ENCODE measurements at regions not wholly inside any gene's neighbourhood (a gene's known extent, or its start where the extent isn't known, plus 50 kb on each side); places are given as distances from the start of the nearest gene placed in this dataset.

GRCh38 chr3:107008213-107008612 lies 369.0 kb upstream of the CCDC54 start:
- no peak for TF ChIP-seq CTCF (IDR thresholded peaks at IDR 0.05; ENCODE audit: control extremely low read depth, extremely low read depth)
- no peak overlapping the region for H3K27ac ChIP-seq (ENCODE audit: low read depth in 1 of 2, low read length in 1 of 2)
- ATAC-seq (ENCODE audit: insufficient read depth, low FRiP score): no peak
- H3K27me3 ChIP-seq (ENCODE audit: control insufficient read depth in 3 of 3, insufficient read depth in 3 of 3, low read length in 2 of 3): no peaks in the 10 kb centered on the region
- no peaks in the 10 kb centered on the region for H3K4me1 ChIP-seq (ENCODE audit: control insufficient read depth in 5 of 5, insufficient read depth in 5 of 5, low read length in 5 of 5)
- H3K36me3 ChIP-seq (ENCODE audit: control insufficient read depth in 4 of 4, insufficient read depth in 4 of 4, low read length in 4 of 4): no peaks in the 10 kb centered on the region
- no peaks in the 10 kb centered on the region for H3K9me3 ChIP-seq (ENCODE audit: control insufficient read depth in 4 of 4, insufficient read depth in 3 of 4, low read length in 3 of 4)
- H3K9ac ChIP-seq (ENCODE audit: insufficient read depth in 1 of 2, low read length in 2 of 2): no peak overlapping the region
- 79 to 84% methylated on average over 1 of the region's 1 CpG for WGBS, 2 donors
- no peak overlapping the region for H3K4me3 ChIP-seq
- no peak for DNase-seq

- TF ChIP-seq CTCF (IDR thresholded peaks at IDR 0.05; ENCODE audit: control extremely low read depth, extremely low read depth): no peak
- ATAC-seq (ENCODE audit: insufficient read depth, low FRiP score): no peak
- Histone ChIP-seq H3K36me3 (ENCODE audit: control insufficient read depth in 4 of 4, insufficient read depth in 4 of 4, low read length in 4 of 4) (no peaks in the 10 kb centered on the region), H3K27ac (ENCODE audit: low read depth in 1 of 2, low read length in 1 of 2) (no peak overlapping the region), H3K4me1 (ENCODE audit: control insufficient read depth in 5 of 5, insufficient read depth in 5 of 5, low read length in 5 of 5) (no peaks in the 10 kb centered on the region), H3K9me3 (ENCODE audit: control insufficient read depth in 4 of 4, insufficient read depth in 3 of 4, low read length in 3 of 4) (no peaks in the 10 kb centered on the region), H3K9ac (ENCODE audit: insufficient read depth in 1 of 2, low read length in 2 of 2) (no peak overlapping the region), H3K4me3 (no peak overlapping the region), H3K27me3 (ENCODE audit: control insufficient read depth in 3 of 3, insufficient read depth in 3 of 3, low read length in 2 of 3) (no peaks in the 10 kb centered on the region)
- DNase-seq: peak in 2 of 3 donors; percentile 23 to 26
- WGBS, 2 donors: 74 to 90% methylated on average over 1 of the region's 1 CpG
Measured at GRCh38 chr3:107013641-107014040, 363.6 kb upstream of the CCDC54 start.

- Histone ChIP-seq H3K9me3 (ENCODE audit: control insufficient read depth in 4 of 4, insufficient read depth in 3 of 4, low read length in 3 of 4) (peaks cover 0 to 2% (median 0%) of the 10 kb centered on the region in 4 donors), H3K4me3 (no peak overlapping the region), H3K9ac (ENCODE audit: insufficient read depth in 1 of 2, low read length in 2 of 2) (no peak overlapping the region), H3K27ac (ENCODE audit: low read depth in 1 of 2, low read length in 1 of 2) (no peak overlapping the region), H3K36me3 (ENCODE audit: control insufficient read depth in 4 of 4, insufficient read depth in 4 of 4, low read length in 4 of 4) (no peaks in the 10 kb centered on the region), H3K27me3 (ENCODE audit: control insufficient read depth in 3 of 3, insufficient read depth in 3 of 3, low read length in 2 of 3) (no peaks in the 10 kb centered on the region), H3K4me1 (ENCODE audit: control insufficient read depth in 5 of 5, insufficient read depth in 5 of 5, low read length in 5 of 5) (peaks cover 0 to 6% (median 0%) of the 10 kb centered on the region in 5 donors)
- no peak for TF ChIP-seq CTCF (IDR thresholded peaks at IDR 0.05; ENCODE audit: control extremely low read depth, extremely low read depth)
- DNase-seq (peak in 1 of 3 donors; percentile 6), ATAC-seq (ENCODE audit: insufficient read depth, low FRiP score) (no peak)
- WGBS, 2 donors: 53 to 54% methylated on average over 2 of the region's 2 CpGs
Measured at GRCh38 chr3:107024551-107025026, 352.6 kb upstream of the CCDC54 start.

- Histone ChIP-seq H3K9me3 (ENCODE audit: control insufficient read depth in 4 of 4, insufficient read depth in 3 of 4, low read length in 3 of 4) (no peaks in the 10 kb centered on the region), H3K9ac (ENCODE audit: insufficient read depth in 1 of 2, low read length in 2 of 2) (no peak overlapping the region), H3K27me3 (ENCODE audit: control insufficient read depth in 3 of 3, insufficient read depth in 3 of 3, low read length in 2 of 3) (no peaks in the 10 kb centered on the region), H3K4me1 (ENCODE audit: control insufficient read depth in 5 of 5, insufficient read depth in 5 of 5, low read length in 5 of 5) (peaks cover 0 to 6% (median 0%) of the 10 kb centered on the region in 5 donors), H3K36me3 (ENCODE audit: control insufficient read depth in 4 of 4, insufficient read depth in 4 of 4, low read length in 4 of 4) (no peaks in the 10 kb centered on the region), H3K4me3 (no peak overlapping the region), H3K27ac (ENCODE audit: low read depth in 1 of 2, low read length in 1 of 2) (no peak overlapping the region)
- ATAC-seq (ENCODE audit: insufficient read depth, low FRiP score): no peak
- DNase-seq: peak in 1 of 3 donors; percentile 2
- no peak for TF ChIP-seq CTCF (IDR thresholded peaks at IDR 0.05; ENCODE audit: control extremely low read depth, extremely low read depth)
- WGBS, 2 donors: 16 to 60% methylated on average over 3 of the region's 3 CpGs
Measured at GRCh38 chr3:107025961-107026360, 351.3 kb upstream of the CCDC54 start.
